ENCODE measurements at regions not wholly inside any gene's neighbourhood (a gene's known extent, or its start where the extent isn't known, plus 50 kb on each side); places are given as distances from the start of the nearest gene placed in this dataset.

DNA sequence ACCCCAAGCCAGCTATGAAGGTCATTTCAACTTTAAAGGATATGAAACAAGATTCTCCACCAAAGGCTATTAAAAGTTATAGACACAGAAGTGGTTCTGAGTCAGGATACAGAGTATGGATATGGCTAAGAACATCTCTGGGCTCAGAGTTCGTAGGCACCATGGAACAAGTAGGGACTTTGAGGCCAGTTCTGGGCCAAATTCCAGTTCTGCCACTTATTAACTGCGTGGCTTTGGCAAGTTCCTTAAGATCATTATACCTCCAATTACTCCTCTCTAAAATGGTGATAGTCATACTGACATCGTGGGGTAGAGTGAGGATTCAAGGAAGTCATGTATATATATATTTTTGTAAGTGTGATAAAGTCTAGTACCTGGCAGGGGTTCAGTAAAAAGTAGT lies 105.8 kb upstream of the NFE2L3 start:
- TF ChIP-seq SMC3 (conservative IDR thresholded peaks at IDR 0.05; ENCODE audit: poor library complexity) (no peak), EP300 (conservative IDR thresholded peaks at IDR 0.05; ENCODE audit: poor library complexity, severe bottlenecking) (no peak), POLR2AphosphoS5 (IDR thresholded peaks at IDR 0.05) (no peak)
- TF ChIP-seq, protein P1, sequence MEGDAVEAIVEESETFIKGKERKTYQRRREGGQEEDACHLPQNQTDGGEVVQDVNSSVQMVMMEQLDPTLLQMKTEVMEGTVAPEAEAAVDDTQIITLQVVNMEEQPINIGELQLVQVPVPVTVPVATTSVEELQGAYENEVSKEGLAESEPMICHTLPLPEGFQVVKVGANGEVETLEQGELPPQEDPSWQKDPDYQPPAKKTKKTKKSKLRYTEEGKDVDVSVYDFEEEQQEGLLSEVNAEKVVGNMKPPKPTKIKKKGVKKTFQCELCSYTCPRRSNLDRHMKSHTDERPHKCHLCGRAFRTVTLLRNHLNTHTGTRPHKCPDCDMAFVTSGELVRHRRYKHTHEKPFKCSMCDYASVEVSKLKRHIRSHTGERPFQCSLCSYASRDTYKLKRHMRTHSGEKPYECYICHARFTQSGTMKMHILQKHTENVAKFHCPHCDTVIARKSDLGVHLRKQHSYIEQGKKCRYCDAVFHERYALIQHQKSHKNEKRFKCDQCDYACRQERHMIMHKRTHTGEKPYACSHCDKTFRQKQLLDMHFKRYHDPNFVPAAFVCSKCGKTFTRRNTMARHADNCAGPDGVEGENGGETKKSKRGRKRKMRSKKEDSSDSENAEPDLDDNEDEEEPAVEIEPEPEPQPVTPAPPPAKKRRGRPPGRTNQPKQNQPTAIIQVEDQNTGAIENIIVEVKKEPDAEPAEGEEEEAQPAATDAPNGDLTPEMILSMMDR (IDR thresholded peaks at IDR 0.05; ENCODE audit: poor library complexity, severe bottlenecking), result no peak
- TF ChIP-seq, protein P2, sequence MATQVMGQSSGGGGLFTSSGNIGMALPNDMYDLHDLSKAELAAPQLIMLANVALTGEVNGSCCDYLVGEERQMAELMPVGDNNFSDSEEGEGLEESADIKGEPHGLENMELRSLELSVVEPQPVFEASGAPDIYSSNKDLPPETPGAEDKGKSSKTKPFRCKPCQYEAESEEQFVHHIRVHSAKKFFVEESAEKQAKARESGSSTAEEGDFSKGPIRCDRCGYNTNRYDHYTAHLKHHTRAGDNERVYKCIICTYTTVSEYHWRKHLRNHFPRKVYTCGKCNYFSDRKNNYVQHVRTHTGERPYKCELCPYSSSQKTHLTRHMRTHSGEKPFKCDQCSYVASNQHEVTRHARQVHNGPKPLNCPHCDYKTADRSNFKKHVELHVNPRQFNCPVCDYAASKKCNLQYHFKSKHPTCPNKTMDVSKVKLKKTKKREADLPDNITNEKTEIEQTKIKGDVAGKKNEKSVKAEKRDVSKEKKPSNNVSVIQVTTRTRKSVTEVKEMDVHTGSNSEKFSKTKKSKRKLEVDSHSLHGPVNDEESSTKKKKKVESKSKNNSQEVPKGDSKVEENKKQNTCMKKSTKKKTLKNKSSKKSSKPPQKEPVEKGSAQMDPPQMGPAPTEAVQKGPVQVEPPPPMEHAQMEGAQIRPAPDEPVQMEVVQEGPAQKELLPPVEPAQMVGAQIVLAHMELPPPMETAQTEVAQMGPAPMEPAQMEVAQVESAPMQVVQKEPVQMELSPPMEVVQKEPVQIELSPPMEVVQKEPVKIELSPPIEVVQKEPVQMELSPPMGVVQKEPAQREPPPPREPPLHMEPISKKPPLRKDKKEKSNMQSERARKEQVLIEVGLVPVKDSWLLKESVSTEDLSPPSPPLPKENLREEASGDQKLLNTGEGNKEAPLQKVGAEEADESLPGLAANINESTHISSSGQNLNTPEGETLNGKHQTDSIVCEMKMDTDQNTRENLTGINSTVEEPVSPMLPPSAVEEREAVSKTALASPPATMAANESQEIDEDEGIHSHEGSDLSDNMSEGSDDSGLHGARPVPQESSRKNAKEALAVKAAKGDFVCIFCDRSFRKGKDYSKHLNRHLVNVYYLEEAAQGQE (IDR thresholded peaks at IDR 0.05; ENCODE audit: borderline replicate concordance), result no peak

Data from neural cell (in vitro differentiated cells).